ENCODE measurements at regions not wholly inside any gene's neighbourhood (a gene's known extent, or its start where the extent isn't known, plus 50 kb on each side); places are given as distances from the start of the nearest gene placed in this dataset.
"Not testable (repeated sequence)": the region's sequence is repeated elsewhere in the genome, so short reads cannot be mapped to it uniquely, and the experiment has no call there.

- H3K27ac ChIP-seq (ENCODE audit: low read depth, low read length); POLR2A ChIA-PET; H2AFZ ChIP-seq (ENCODE audit: low read depth, low read length, poor library complexity, severe bottlenecking); H3K4me3 ChIP-seq (replicated peaks in 1 of 2; ENCODE audit: low read depth in 1 of 2, low read length in 2 of 2); CTCF ChIA-PET; H4K20me1 ChIP-seq (ENCODE audit: insufficient read depth); H3K9me3 ChIP-seq (ENCODE audit: control insufficient read depth in 1 of 2, insufficient read depth in 1 of 2, low read depth in 1 of 2, low read length in 2 of 2); H3K27me3 ChIP-seq (ENCODE audit: insufficient read depth, low read length); H3K4me2 ChIP-seq (ENCODE audit: low read length); H3K9me2 ChIP-seq (ENCODE audit: insufficient read depth); RAD21 ChIA-PET (ENCODE audit: low non-redundant PET in 1 of 2, low total read pairs in 2 of 2, uncharacterized antibody in 2 of 2, unreplicated experiment in 2 of 2); H3K36me3 ChIP-seq (ENCODE audit: control insufficient read depth in 1 of 2, insufficient read depth in 2 of 2, low read length in 2 of 2); DNase-seq (ENCODE audit: low read depth, low spot score); H3K4me1 ChIP-seq (ENCODE audit: control insufficient read depth in 1 of 2, insufficient read depth in 2 of 2, low read length in 2 of 2); H3K9ac ChIP-seq (ENCODE audit: low read length); BruUV-seq (replicated peaks): not testable (repeated sequence)
- peak; percentile 63 for ATAC-seq
- intact Hi-C loops (cut with micrococcal nuclease): loop anchor here (10.0 kb wide), 1 partner anchor 215 kb away; no protein-coding TSS in a partner anchor
- peaks cover 16% of the 10 kb centered on the region for H3K79me2 ChIP-seq (ENCODE audit: insufficient read depth, low read length)
Observed at GRCh38 chr2:111489460-111489859, 368.7 kb downstream of the BCL2L11 start.

- H3K9ac ChIP-seq (ENCODE audit: low read length); RAD21 ChIA-PET (ENCODE audit: low non-redundant PET in 1 of 2, low total read pairs in 2 of 2, uncharacterized antibody in 2 of 2, unreplicated experiment in 2 of 2); BruUV-seq (replicated peaks); H2AFZ ChIP-seq (ENCODE audit: low read depth, low read length, poor library complexity, severe bottlenecking); CTCF ChIA-PET; DNase-seq (ENCODE audit: low read depth, low spot score); H3K27me3 ChIP-seq (ENCODE audit: insufficient read depth, low read length); H3K4me2 ChIP-seq (ENCODE audit: low read length); H3K9me2 ChIP-seq (ENCODE audit: insufficient read depth); POLR2A ChIA-PET; H3K4me3 ChIP-seq (replicated peaks in 1 of 2; ENCODE audit: low read depth in 1 of 2, low read length in 2 of 2); H3K36me3 ChIP-seq (ENCODE audit: control insufficient read depth in 1 of 2, insufficient read depth in 2 of 2, low read length in 2 of 2); intact Hi-C loops (cut with micrococcal nuclease); ATAC-seq; H4K20me1 ChIP-seq (ENCODE audit: insufficient read depth); H3K27ac ChIP-seq (ENCODE audit: low read depth, low read length); H3K9me3 ChIP-seq (ENCODE audit: control insufficient read depth in 1 of 2, insufficient read depth in 1 of 2, low read depth in 1 of 2, low read length in 2 of 2): not testable (repeated sequence)
- peaks cover 16% of the 10 kb centered on the region for H3K79me2 ChIP-seq (ENCODE audit: insufficient read depth, low read length)
- H3K4me1 ChIP-seq (ENCODE audit: control insufficient read depth in 1 of 2, insufficient read depth in 2 of 2, low read length in 2 of 2): peaks cover 7 to 13% of the 10 kb centered on the region in 2 experiments
Observed at GRCh38 chr2:111491181-111491580, 370.5 kb downstream of the BCL2L11 start.

- Histone ChIP-seq H3K79me2 (ENCODE audit: insufficient read depth, low read length) (peaks cover 16% of the 10 kb centered on the region), H3K4me1 (ENCODE audit: control insufficient read depth in 1 of 2, insufficient read depth in 2 of 2, low read length in 2 of 2) (peaks cover 10 to 16% of the 10 kb centered on the region in 2 experiments)
- ATAC-seq; H3K9me2 ChIP-seq (ENCODE audit: insufficient read depth); CTCF ChIA-PET; RAD21 ChIA-PET (ENCODE audit: low non-redundant PET in 1 of 2, low total read pairs in 2 of 2, uncharacterized antibody in 2 of 2, unreplicated experiment in 2 of 2); H3K4me3 ChIP-seq (replicated peaks in 1 of 2; ENCODE audit: low read depth in 1 of 2, low read length in 2 of 2); H3K27ac ChIP-seq (ENCODE audit: low read depth, low read length); H3K36me3 ChIP-seq (ENCODE audit: control insufficient read depth in 1 of 2, insufficient read depth in 2 of 2, low read length in 2 of 2); H3K9ac ChIP-seq (ENCODE audit: low read length); POLR2A ChIA-PET; H3K9me3 ChIP-seq (ENCODE audit: control insufficient read depth in 1 of 2, insufficient read depth in 1 of 2, low read depth in 1 of 2, low read length in 2 of 2); DNase-seq (ENCODE audit: low read depth, low spot score); H3K4me2 ChIP-seq (ENCODE audit: low read length); BruUV-seq (replicated peaks); H2AFZ ChIP-seq (ENCODE audit: low read depth, low read length, poor library complexity, severe bottlenecking); H4K20me1 ChIP-seq (ENCODE audit: insufficient read depth); H3K27me3 ChIP-seq (ENCODE audit: insufficient read depth, low read length); intact Hi-C loops (cut with micrococcal nuclease): not testable (repeated sequence)
Observed at GRCh38 chr2:111491614-111492013, 370.9 kb downstream of the BCL2L11 start.

GRCh38 chr2:111492995-111493719 lies 372.4 kb downstream of the BCL2L11 start:
- Histone ChIP-seq H3K9ac (ENCODE audit: low read length) (peak overlapping the region; percentile 59), H3K4me3 (replicated peaks in 1 of 2; ENCODE audit: low read depth in 1 of 2, low read length in 2 of 2) (peak overlapping the region; percentile 35 to 54), H3K4me2 (ENCODE audit: low read length) (peak overlapping the region; percentile 77), H3K79me2 (ENCODE audit: insufficient read depth, low read length) (peaks cover 16% of the 10 kb centered on the region), H3K4me1 (ENCODE audit: control insufficient read depth in 1 of 2, insufficient read depth in 2 of 2, low read length in 2 of 2) (peaks cover 17 to 28% of the 10 kb centered on the region in 2 experiments), H3K27ac (ENCODE audit: low read depth, low read length) (peak overlapping the region; percentile 45; the same call in 1 of the 2 replicates)
- H3K9me2 ChIP-seq (ENCODE audit: insufficient read depth); H2AFZ ChIP-seq (ENCODE audit: low read depth, low read length, poor library complexity, severe bottlenecking); H3K27me3 ChIP-seq (ENCODE audit: insufficient read depth, low read length); CTCF ChIA-PET; intact Hi-C loops (cut with micrococcal nuclease); POLR2A ChIA-PET; BruUV-seq (replicated peaks); RAD21 ChIA-PET (ENCODE audit: low non-redundant PET in 1 of 2, low total read pairs in 2 of 2, uncharacterized antibody in 2 of 2, unreplicated experiment in 2 of 2); H3K9me3 ChIP-seq (ENCODE audit: control insufficient read depth in 1 of 2, insufficient read depth in 1 of 2, low read depth in 1 of 2, low read length in 2 of 2); H3K36me3 ChIP-seq (ENCODE audit: control insufficient read depth in 1 of 2, insufficient read depth in 2 of 2, low read length in 2 of 2); H4K20me1 ChIP-seq (ENCODE audit: insufficient read depth); DNase-seq (ENCODE audit: low read depth, low spot score): not testable (repeated sequence)
- ATAC-seq: peak; percentile 40

Measured in HCT116 (cell line).